ENCODE measurements at regions not wholly inside any gene's neighbourhood (a gene's known extent, or its start where the extent isn't known, plus 50 kb on each side); places are given as distances from the start of the nearest gene placed in this dataset.
"Not testable (repeated sequence)": the region's sequence is repeated elsewhere in the genome, so short reads cannot be mapped to it uniquely, and the experiment has no call there.

GRCh38 chr5:102591650-102592049 is 92.8 kb upstream of the SLCO6A1 start:
- Histone ChIP-seq H3K4me2 (ENCODE audit: low read length) (no peak overlapping the region), H4K20me1 (ENCODE audit: control insufficient read depth, insufficient read depth, low read depth, low read length) (no peaks in the 10 kb centered on the region), H3K4me3 (ENCODE audit: low read length) (no peak overlapping the region), H3K79me2 (ENCODE audit: control insufficient read depth, low read length) (no peaks in the 10 kb centered on the region), H3K9me2 (replicated peaks; ENCODE audit: control insufficient read depth, low read length) (no peaks in the 10 kb centered on the region), H3K27me3 (ENCODE audit: control insufficient read depth, low read length) (no peaks in the 10 kb centered on the region), H3K9me3 (ENCODE audit: control insufficient read depth, insufficient read depth, low read length) (no peaks in the 10 kb centered on the region), H3F3A (ENCODE audit: control insufficient read depth, insufficient read depth) (no peaks in the 10 kb centered on the region), H3K4me1 (ENCODE audit: control insufficient read depth, low read length) (no peaks in the 10 kb centered on the region), H3K27ac (ENCODE audit: low read depth, low read length) (no peak overlapping the region), H3K36me3 (ENCODE audit: control insufficient read depth, low read length) (no peaks in the 10 kb centered on the region)
- TF ChIP-seq CTCF (IDR thresholded peaks at IDR 0.05; ENCODE audit: low read depth, low read length, poor library complexity, severe bottlenecking) (no peak), EZH2phosphoT487 (IDR thresholded peaks at IDR 0.05; ENCODE audit: borderline replicate concordance, low read length) (no peak)

- not testable (repeated sequence) for H3F3A ChIP-seq (ENCODE audit: control insufficient read depth, insufficient read depth); H3K36me3 ChIP-seq (ENCODE audit: control insufficient read depth, low read length); H3K27ac ChIP-seq (ENCODE audit: low read depth, low read length); H3K79me2 ChIP-seq (ENCODE audit: control insufficient read depth, low read length); H3K4me2 ChIP-seq (ENCODE audit: low read length); H3K9me2 ChIP-seq (replicated peaks; ENCODE audit: control insufficient read depth, low read length); H3K9me3 ChIP-seq (ENCODE audit: control insufficient read depth, insufficient read depth, low read length); H3K27me3 ChIP-seq (ENCODE audit: control insufficient read depth, low read length); H3K4me3 ChIP-seq (ENCODE audit: low read length); H3K4me1 ChIP-seq (ENCODE audit: control insufficient read depth, low read length); H4K20me1 ChIP-seq (ENCODE audit: control insufficient read depth, insufficient read depth, low read depth, low read length)
Observed at GRCh38 chr5:102592586-102592985, 93.8 kb upstream of the SLCO6A1 start.

DNA sequence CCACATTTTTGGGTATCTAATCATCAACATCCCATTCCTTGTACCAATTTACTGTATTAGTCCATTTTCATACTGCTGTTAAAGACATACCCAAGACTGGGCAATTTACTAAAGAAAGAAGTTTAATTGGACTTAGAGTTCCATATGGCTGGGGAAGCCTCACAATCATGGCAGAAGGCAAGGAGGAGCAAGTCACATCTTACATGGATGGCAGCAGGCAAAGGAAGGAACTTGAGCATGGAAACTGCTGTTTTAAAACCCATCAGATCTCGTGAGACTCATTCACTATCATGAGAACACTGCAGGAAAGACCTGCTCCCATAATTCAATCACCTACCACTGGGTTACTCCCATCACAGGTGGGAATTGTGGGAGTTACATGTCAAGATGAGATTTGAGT is 95.4 kb upstream of the SLCO6A1 start:
- Histone ChIP-seq H3K4me2 (ENCODE audit: low read length) (no peak overlapping the region), H3K27ac (ENCODE audit: low read depth, low read length) (no peak overlapping the region), H3K4me3 (ENCODE audit: low read length) (no peak overlapping the region), H4K20me1 (ENCODE audit: control insufficient read depth, insufficient read depth, low read depth, low read length) (no peaks in the 10 kb centered on the region), H3F3A (ENCODE audit: control insufficient read depth, insufficient read depth) (no peaks in the 10 kb centered on the region), H3K27me3 (ENCODE audit: control insufficient read depth, low read length) (no peaks in the 10 kb centered on the region), H3K4me1 (ENCODE audit: control insufficient read depth, low read length) (no peaks in the 10 kb centered on the region), H3K79me2 (ENCODE audit: control insufficient read depth, low read length) (no peaks in the 10 kb centered on the region), H3K9me3 (ENCODE audit: control insufficient read depth, insufficient read depth, low read length) (no peaks in the 10 kb centered on the region), H3K9me2 (replicated peaks; ENCODE audit: control insufficient read depth, low read length) (no peaks in the 10 kb centered on the region), H3K36me3 (ENCODE audit: control insufficient read depth, low read length) (no peaks in the 10 kb centered on the region)
- no peak for TF ChIP-seq EZH2phosphoT487 (IDR thresholded peaks at IDR 0.05; ENCODE audit: borderline replicate concordance, low read length)
- TF ChIP-seq CTCF (IDR thresholded peaks at IDR 0.05; ENCODE audit: low read depth, low read length, poor library complexity, severe bottlenecking) = no peak

DNA sequence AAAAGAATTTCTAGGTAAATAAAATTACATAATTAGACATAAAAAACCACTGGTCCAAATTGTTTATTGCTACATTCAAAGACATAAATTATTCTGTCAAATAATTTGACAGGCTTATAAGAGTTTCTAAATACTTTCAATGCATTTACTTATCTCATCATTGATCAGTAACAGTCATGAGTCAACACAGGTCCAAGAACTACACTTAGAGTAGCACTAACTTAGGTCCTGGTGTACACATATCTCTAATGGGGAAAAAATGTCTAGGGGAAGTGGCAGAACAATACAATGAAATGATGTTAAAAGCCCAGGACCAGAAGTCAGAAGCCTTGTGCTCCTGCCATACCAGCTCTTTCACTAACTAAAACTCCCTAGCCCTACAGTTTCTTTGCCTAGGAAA is 96.5 kb upstream of the SLCO6A1 start:
- no peak overlapping the region for H3K27ac ChIP-seq (ENCODE audit: low read depth, low read length)
- H3K9me3 ChIP-seq (ENCODE audit: control insufficient read depth, insufficient read depth, low read length) = no peaks in the 10 kb centered on the region
- TF ChIP-seq CTCF (IDR thresholded peaks at IDR 0.05; ENCODE audit: low read depth, low read length, poor library complexity, severe bottlenecking) (no peak), EZH2phosphoT487 (IDR thresholded peaks at IDR 0.05; ENCODE audit: borderline replicate concordance, low read length) (no peak)
- no peaks in the 10 kb centered on the region for H3K27me3 ChIP-seq (ENCODE audit: control insufficient read depth, low read length)
- no peak overlapping the region for H3K4me2 ChIP-seq (ENCODE audit: low read length)
- H3K9me2 ChIP-seq (replicated peaks; ENCODE audit: control insufficient read depth, low read length) = no peaks in the 10 kb centered on the region
- no peak overlapping the region for H3K4me3 ChIP-seq (ENCODE audit: low read length)
- no peaks in the 10 kb centered on the region for H3F3A ChIP-seq (ENCODE audit: control insufficient read depth, insufficient read depth)
- no peaks in the 10 kb centered on the region for H3K4me1 ChIP-seq (ENCODE audit: control insufficient read depth, low read length)
- no peaks in the 10 kb centered on the region for H3K36me3 ChIP-seq (ENCODE audit: control insufficient read depth, low read length)
- H3K79me2 ChIP-seq (ENCODE audit: control insufficient read depth, low read length) = no peaks in the 10 kb centered on the region
- no peaks in the 10 kb centered on the region for H4K20me1 ChIP-seq (ENCODE audit: control insufficient read depth, insufficient read depth, low read depth, low read length)
